Skin of body (tissue), 1 donor: ENCODE measurements at regions not wholly inside any gene's neighbourhood (a gene's known extent, or its start where the extent isn't known, plus 50 kb on each side); places are given as distances from the start of the nearest gene placed in this dataset.

Source experiments
- DNase-seq: peaks from one replicate; lab custom pipeline; 2025; lab: John Stamatoyannopoulos, UW

GRCh38 chr7:22625251-22625650 is 101.7 kb upstream of the IL6 start:
- no peak for DNase-seq

- DNase-seq = no peak
Measured at GRCh38 chr7:22624781-22625180, 102.2 kb upstream of the IL6 start.

GRCh38 chr7:22622116-22622785 is 104.7 kb upstream of the IL6 start:
- DNase-seq = no peak

- DNase-seq = no peak
Measured at GRCh38 chr7:22618528-22618927, 108.5 kb upstream of the IL6 start.

- no peak for DNase-seq
Measured at GRCh38 chr7:22617166-22617565, 109.8 kb upstream of the IL6 start.

GRCh38 chr7:22613496-22613895 is 113.5 kb upstream of the IL6 start:
- peak; percentile 36 for DNase-seq

- no peak for DNase-seq
Measured at GRCh38 chr7:22612776-22613175, 112.8 kb upstream of the STEAP1B start.

GRCh38 chr7:22611758-22612079 is 111.7 kb upstream of the STEAP1B start:
- no peak for DNase-seq

GRCh38 chr7:22610951-22611757 is 111.2 kb upstream of the STEAP1B start:
- no peak for DNase-seq

- DNase-seq = no peak
Measured at GRCh38 chr7:22610263-22610662, 110.3 kb upstream of the STEAP1B start.

- DNase-seq = peak; percentile 71
Measured at GRCh38 chr7:22607180-22607579, 107.2 kb upstream of the STEAP1B start.

GRCh38 chr7:22604246-22604645 is 104.3 kb upstream of the STEAP1B start:
- no peak for DNase-seq

- peak; percentile 76 for DNase-seq
Measured at GRCh38 chr7:22601812-22602565, 102.0 kb upstream of the STEAP1B start.

GRCh38 chr7:22601408-22601807 is 101.4 kb upstream of the STEAP1B start:
- DNase-seq = no peak

GRCh38 chr7:22601003-22601402 is 101.0 kb upstream of the STEAP1B start:
- DNase-seq = no peak

- no peak for DNase-seq
Measured at GRCh38 chr7:22598318-22598920, 98.4 kb upstream of the STEAP1B start.

GRCh38 chr7:22597844-22598243 is 97.9 kb upstream of the STEAP1B start:
- DNase-seq = no peak

- DNase-seq = no peak
Measured at GRCh38 chr7:22596763-22597400, 96.9 kb upstream of the STEAP1B start.

- no peak for DNase-seq
Measured at GRCh38 chr7:22594020-22594419, 94.0 kb upstream of the STEAP1B start.

GRCh38 chr7:22591271-22591670 is 91.3 kb upstream of the STEAP1B start:
- DNase-seq = peak; percentile 26

GRCh38 chr7:22589641-22590201 is 89.7 kb upstream of the STEAP1B start:
- DNase-seq = peak; percentile 47
